ENCODE measurements at regions not wholly inside any gene's neighbourhood (a gene's known extent, or its start where the extent isn't known, plus 50 kb on each side); places are given as distances from the start of the nearest gene placed in this dataset.

DNA sequence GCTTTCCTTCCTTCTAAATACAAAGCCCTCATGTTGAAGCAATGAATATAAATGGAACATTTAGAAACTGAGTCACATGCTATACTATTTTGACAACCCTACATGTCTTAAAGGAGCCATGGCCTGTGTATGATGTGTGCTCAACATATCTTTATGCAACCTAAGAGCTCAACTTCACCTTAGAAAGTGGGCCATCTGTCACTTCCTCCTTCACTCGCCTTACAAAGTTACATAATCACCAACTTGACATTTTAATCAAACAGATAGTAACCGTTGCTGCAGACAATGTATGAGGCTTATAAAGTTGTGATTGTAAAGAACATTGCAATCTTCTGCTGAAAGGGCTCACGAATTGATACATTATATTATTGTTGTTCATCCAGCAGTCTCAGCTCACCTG is 163.6 kb downstream of the SERPINI1 start:
- H3K4me1 ChIP-seq = no peaks in the 10 kb centered on the region
- H3K27ac ChIP-seq = no peak overlapping the region
- intact Hi-C loops (cut with DNase I) = no loop called here
- H3K27me3 ChIP-seq = no peaks in the 10 kb centered on the region
- no peaks in the 10 kb centered on the region for H3K9me3 ChIP-seq
- H3K36me3 ChIP-seq = no peaks in the 10 kb centered on the region
- no peak overlapping the region for H3K4me3 ChIP-seq
- TF ChIP-seq POLR2A (IDR thresholded peaks at IDR 0.05) (no peak), POLR2AphosphoS5 (IDR thresholded peaks at IDR 0.05; ENCODE audit: insufficient read depth in 1 of 2, low read depth in 1 of 2) (no peak)
- TF ChIP-seq, protein P1, sequence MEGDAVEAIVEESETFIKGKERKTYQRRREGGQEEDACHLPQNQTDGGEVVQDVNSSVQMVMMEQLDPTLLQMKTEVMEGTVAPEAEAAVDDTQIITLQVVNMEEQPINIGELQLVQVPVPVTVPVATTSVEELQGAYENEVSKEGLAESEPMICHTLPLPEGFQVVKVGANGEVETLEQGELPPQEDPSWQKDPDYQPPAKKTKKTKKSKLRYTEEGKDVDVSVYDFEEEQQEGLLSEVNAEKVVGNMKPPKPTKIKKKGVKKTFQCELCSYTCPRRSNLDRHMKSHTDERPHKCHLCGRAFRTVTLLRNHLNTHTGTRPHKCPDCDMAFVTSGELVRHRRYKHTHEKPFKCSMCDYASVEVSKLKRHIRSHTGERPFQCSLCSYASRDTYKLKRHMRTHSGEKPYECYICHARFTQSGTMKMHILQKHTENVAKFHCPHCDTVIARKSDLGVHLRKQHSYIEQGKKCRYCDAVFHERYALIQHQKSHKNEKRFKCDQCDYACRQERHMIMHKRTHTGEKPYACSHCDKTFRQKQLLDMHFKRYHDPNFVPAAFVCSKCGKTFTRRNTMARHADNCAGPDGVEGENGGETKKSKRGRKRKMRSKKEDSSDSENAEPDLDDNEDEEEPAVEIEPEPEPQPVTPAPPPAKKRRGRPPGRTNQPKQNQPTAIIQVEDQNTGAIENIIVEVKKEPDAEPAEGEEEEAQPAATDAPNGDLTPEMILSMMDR (IDR thresholded peaks at IDR 0.05) = no peak
- no peak for DNase-seq (ENCODE audit: extremely low spot score in 2 of 2)

DNA sequence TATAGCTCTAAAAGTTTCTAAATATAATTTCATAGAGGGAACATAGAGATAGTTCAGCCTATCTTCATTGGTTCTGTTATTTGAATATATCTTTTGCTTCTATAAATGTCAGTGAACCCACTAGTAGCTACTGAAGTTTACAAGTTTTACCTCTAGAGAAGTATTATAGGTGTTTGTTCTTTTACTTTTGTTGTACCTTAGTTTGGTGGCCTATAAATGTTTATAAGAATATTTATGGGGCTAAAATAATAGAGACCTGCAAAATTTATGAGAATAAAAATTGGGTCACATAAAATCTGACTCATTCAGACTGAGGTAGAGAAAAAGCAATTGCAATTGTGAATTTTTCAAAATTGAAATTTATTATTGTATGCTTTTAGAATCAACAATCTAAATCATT is 162.6 kb downstream of the SERPINI1 start:
- no peaks in the 10 kb centered on the region for H3K27me3 ChIP-seq
- no peak overlapping the region for H3K4me3 ChIP-seq
- H3K27ac ChIP-seq = no peak overlapping the region
- H3K9me3 ChIP-seq = no peaks in the 10 kb centered on the region
- no peaks in the 10 kb centered on the region for H3K36me3 ChIP-seq
- intact Hi-C loops (cut with DNase I) = no loop called here
- TF ChIP-seq, protein P1 (IDR thresholded peaks at IDR 0.05) = no peak
- TF ChIP-seq POLR2AphosphoS5 (IDR thresholded peaks at IDR 0.05; ENCODE audit: insufficient read depth in 1 of 2, low read depth in 1 of 2) (no peak), POLR2A (IDR thresholded peaks at IDR 0.05) (no peak)
- no peaks in the 10 kb centered on the region for H3K4me1 ChIP-seq
- DNase-seq (ENCODE audit: extremely low spot score in 2 of 2) = no peak

DNA sequence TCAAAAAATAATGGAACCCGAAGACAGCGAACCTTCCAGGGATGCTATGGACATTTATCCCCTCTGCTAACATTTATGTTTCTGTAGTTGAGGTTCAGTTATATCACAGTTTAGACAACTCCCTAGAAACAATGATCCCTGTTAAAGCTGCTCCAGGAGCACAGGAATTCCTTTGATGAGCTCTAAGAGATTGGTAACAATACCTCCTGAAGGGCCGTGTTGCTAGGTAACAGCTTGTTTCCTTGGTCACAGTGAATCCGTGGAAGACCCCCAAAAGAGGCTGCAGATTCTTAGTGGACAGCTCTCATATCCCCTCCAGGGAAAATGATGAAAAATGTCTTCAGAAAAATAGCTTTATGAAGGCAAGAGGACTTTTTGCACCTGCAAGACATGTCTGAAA is 160.2 kb downstream of the SERPINI1 start:
- H3K27me3 ChIP-seq = no peaks in the 10 kb centered on the region
- intact Hi-C loops (cut with DNase I) = no loop called here
- H3K36me3 ChIP-seq = no peaks in the 10 kb centered on the region
- no peak overlapping the region for H3K27ac ChIP-seq
- DNase-seq (ENCODE audit: extremely low spot score in 2 of 2) = no peak
- TF ChIP-seq POLR2AphosphoS5 (IDR thresholded peaks at IDR 0.05; ENCODE audit: insufficient read depth in 1 of 2, low read depth in 1 of 2) (no peak), POLR2A (IDR thresholded peaks at IDR 0.05) (no peak)
- TF ChIP-seq, protein P1 (IDR thresholded peaks at IDR 0.05) = no peak
- H3K9me3 ChIP-seq = no peaks in the 10 kb centered on the region
- no peaks in the 10 kb centered on the region for H3K4me1 ChIP-seq
- H3K4me3 ChIP-seq = no peak overlapping the region

DNA sequence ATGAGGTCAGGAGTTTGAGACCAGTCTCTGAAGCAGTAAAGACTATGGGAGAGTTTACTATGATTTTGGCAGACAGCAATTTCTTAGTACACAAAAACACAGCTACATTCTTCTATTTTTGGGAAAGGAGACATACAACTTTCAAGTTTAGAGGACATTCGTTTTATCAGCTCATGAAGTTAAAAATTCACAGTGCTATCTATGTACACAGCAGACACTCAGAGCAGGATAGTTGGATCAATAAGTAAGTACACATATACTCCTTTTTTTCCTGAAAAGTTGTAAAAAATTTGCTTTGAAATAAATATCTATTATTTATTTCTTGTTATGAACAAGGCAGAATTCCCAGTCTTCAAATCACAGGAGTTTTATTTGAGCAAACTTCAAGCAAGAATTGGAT is 159.7 kb downstream of the SERPINI1 start:
- no peak for TF ChIP-seq POLR2AphosphoS5 (IDR thresholded peaks at IDR 0.05; ENCODE audit: insufficient read depth in 1 of 2, low read depth in 1 of 2)
- TF ChIP-seq, protein P1 (IDR thresholded peaks at IDR 0.05) = no peak
- no peak for TF ChIP-seq POLR2A (IDR thresholded peaks at IDR 0.05)
- DNase-seq (ENCODE audit: extremely low spot score in 2 of 2) = no peak
- no peaks in the 10 kb centered on the region for H3K4me1 ChIP-seq
- no peaks in the 10 kb centered on the region for H3K9me3 ChIP-seq
- H3K4me3 ChIP-seq = no peak overlapping the region
- no peaks in the 10 kb centered on the region for H3K27me3 ChIP-seq
- intact Hi-C loops (cut with DNase I) = no loop called here
- H3K27ac ChIP-seq = no peak overlapping the region
- no peaks in the 10 kb centered on the region for H3K36me3 ChIP-seq

DNA sequence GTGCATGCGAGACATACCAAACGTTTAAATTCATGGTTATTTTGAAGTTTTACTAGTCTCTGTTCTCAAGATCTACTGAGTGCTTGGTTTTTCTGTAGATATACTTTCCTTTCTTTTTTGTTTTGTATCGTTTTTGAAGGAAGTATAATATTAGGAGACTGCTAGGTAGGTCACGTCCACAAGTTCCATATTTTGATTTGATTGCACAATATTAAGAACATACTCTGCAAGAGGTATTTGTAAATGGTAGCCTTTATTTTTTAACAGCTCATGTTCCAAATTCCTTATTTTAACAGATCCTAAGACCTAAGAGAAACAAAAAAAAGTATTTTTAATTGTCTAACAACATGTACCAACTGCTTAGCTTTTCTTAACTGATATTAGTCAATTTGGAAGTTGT is 156.7 kb downstream of the SERPINI1 start:
- Histone ChIP-seq H3K4me3 (no peak overlapping the region), H3K36me3 (no peaks in the 10 kb centered on the region), H3K27ac (no peak overlapping the region), H3K9me3 (no peaks in the 10 kb centered on the region), H3K4me1 (no peaks in the 10 kb centered on the region), H3K27me3 (no peaks in the 10 kb centered on the region)
- DNase-seq (ENCODE audit: extremely low spot score in 2 of 2) = no peak
- TF ChIP-seq POLR2A (IDR thresholded peaks at IDR 0.05) (no peak), POLR2AphosphoS5 (IDR thresholded peaks at IDR 0.05; ENCODE audit: insufficient read depth in 1 of 2, low read depth in 1 of 2) (no peak)
- TF ChIP-seq, protein P1 (IDR thresholded peaks at IDR 0.05) = no peak
- intact Hi-C loops (cut with DNase I) = no loop called here

All from vagina (tissue), 2 donors.